ENCODE measurements at regions not wholly inside any gene's neighbourhood (a gene's known extent, or its start where the extent isn't known, plus 50 kb on each side); places are given as distances from the start of the nearest gene placed in this dataset.

DNA sequence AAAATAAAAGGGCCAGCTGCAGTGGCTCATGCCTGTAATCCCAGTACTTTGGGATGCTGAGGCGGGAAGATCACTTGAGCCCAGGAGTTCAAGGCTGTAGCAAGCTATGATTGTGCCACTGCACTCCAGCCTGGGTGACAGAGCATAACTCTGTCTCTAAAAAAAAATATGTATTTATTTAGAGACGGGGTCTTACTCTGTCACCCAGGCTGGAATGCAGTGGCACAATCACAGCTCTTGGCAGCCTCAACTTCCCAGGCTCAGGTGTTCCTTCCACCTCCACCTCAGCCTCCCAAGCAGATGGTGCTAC lies 179.3 kb upstream of the ATF7IP start (continued):
- TF ChIP-seq, protein P1, sequence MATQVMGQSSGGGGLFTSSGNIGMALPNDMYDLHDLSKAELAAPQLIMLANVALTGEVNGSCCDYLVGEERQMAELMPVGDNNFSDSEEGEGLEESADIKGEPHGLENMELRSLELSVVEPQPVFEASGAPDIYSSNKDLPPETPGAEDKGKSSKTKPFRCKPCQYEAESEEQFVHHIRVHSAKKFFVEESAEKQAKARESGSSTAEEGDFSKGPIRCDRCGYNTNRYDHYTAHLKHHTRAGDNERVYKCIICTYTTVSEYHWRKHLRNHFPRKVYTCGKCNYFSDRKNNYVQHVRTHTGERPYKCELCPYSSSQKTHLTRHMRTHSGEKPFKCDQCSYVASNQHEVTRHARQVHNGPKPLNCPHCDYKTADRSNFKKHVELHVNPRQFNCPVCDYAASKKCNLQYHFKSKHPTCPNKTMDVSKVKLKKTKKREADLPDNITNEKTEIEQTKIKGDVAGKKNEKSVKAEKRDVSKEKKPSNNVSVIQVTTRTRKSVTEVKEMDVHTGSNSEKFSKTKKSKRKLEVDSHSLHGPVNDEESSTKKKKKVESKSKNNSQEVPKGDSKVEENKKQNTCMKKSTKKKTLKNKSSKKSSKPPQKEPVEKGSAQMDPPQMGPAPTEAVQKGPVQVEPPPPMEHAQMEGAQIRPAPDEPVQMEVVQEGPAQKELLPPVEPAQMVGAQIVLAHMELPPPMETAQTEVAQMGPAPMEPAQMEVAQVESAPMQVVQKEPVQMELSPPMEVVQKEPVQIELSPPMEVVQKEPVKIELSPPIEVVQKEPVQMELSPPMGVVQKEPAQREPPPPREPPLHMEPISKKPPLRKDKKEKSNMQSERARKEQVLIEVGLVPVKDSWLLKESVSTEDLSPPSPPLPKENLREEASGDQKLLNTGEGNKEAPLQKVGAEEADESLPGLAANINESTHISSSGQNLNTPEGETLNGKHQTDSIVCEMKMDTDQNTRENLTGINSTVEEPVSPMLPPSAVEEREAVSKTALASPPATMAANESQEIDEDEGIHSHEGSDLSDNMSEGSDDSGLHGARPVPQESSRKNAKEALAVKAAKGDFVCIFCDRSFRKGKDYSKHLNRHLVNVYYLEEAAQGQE (IDR thresholded peaks at IDR 0.05; ENCODE audit: unreplicated experiment): no peak
- no peak for TF ChIP-seq NANOG (IDR thresholded peaks at IDR 0.05; ENCODE audit: borderline replicate concordance)
- TF ChIP-seq, protein P2, sequence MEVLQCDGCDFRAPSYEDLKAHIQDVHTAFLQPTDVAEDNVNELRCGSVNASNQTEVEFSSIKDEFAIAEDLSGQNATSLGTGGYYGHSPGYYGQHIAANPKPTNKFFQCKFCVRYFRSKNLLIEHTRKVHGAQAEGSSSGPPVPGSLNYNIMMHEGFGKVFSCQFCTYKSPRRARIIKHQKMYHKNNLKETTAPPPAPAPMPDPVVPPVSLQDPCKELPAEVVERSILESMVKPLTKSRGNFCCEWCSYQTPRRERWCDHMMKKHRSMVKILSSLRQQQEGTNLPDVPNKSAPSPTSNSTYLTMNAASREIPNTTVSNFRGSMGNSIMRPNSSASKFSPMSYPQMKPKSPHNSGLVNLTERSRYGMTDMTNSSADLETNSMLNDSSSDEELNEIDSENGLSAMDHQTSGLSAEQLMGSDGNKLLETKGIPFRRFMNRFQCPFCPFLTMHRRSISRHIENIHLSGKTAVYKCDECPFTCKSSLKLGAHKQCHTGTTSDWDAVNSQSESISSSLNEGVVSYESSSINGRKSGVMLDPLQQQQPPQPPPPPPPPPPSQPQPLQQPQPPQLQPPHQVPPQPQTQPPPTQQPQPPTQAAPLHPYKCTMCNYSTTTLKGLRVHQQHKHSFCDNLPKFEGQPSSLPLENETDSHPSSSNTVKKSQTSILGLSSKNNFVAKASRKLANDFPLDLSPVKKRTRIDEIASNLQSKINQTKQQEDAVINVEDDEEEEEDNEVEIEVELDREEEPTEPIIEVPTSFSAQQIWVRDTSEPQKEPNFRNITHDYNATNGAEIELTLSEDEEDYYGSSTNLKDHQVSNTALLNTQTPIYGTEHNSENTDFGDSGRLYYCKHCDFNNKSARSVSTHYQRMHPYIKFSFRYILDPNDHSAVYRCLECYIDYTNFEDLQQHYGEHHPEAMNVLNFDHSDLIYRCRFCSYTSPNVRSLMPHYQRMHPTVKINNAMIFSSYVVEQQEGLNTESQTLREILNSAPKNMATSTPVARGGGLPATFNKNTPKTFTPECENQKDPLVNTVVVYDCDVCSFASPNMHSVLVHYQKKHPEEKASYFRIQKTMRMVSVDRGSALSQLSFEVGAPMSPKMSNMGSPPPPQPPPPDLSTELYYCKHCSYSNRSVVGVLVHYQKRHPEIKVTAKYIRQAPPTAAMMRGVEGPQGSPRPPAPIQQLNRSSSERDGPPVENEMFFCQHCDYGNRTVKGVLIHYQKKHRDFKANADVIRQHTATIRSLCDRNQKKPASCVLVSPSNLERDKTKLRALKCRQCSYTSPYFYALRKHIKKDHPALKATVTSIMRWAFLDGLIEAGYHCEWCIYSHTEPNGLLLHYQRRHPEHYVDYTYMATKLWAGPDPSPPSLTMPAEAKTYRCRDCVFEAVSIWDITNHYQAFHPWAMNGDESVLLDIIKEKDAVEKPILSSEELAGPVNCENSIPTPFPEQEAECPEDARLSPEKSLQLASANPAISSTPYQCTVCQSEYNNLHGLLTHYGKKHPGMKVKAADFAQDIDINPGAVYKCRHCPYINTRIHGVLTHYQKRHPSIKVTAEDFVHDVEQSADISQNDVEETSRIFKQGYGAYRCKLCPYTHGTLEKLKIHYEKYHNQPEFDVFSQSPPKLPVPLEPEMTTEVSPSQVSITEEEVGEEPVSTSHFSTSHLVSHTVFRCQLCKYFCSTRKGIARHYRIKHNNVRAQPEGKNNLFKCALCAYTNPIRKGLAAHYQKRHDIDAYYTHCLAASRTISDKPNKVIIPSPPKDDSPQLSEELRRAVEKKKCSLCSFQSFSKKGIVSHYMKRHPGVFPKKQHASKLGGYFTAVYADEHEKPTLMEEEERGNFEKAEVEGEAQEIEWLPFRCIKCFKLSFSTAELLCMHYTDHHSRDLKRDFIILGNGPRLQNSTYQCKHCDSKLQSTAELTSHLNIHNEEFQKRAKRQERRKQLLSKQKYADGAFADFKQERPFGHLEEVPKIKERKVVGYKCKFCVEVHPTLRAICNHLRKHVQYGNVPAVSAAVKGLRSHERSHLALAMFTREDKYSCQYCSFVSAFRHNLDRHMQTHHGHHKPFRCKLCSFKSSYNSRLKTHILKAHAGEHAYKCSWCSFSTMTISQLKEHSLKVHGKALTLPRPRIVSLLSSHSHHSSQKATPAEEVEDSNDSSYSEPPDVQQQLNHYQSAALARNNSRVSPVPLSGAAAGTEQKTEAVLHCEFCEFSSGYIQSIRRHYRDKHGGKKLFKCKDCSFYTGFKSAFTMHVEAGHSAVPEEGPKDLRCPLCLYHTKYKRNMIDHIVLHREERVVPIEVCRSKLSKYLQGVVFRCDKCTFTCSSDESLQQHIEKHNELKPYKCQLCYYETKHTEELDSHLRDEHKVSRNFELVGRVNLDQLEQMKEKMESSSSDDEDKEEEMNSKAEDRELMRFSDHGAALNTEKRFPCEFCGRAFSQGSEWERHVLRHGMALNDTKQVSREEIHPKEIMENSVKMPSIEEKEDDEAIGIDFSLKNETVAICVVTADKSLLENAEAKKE (CRISPR knock-in tag; IDR thresholded peaks at IDR 0.05): no peak
- no peak for TF ChIP-seq STAT1 (IDR thresholded peaks at IDR 0.05; ENCODE audit: unreplicated experiment)

DNA sequence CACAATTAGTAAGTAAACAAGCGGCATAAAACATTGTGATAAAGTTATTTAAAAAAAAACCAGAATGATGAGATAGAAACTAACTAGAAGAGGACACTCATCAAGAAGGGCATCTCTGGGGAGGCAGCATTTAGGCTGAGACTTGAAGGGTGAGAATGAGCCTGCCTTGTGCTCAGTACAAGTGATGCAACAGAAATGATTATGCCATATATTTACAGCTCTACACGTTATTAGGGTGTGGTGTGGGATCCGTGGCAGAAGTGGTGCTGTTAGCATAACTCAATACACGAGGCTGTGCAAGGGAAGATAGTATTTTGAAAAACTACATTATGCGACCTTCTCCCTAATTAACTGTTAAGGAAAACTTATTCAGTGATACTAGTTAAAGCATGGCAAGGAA lies 178.5 kb upstream of the ATF7IP start:
- Histone ChIP-seq H3K27me3 (ENCODE audit: insufficient read depth) (no peaks in the 10 kb centered on the region), H4K20me1 (replicated peaks; ENCODE audit: insufficient read depth) (no peaks in the 10 kb centered on the region), H3F3A (replicated peaks; ENCODE audit: low read depth) (no peaks in the 10 kb centered on the region), H3K9me2 (ENCODE audit: insufficient read depth) (no peaks in the 10 kb centered on the region), H3K79me2 (replicated peaks; ENCODE audit: insufficient read depth) (no peaks in the 10 kb centered on the region), H3K4me3 (no peak overlapping the region), H3K27ac (ENCODE audit: low read depth) (no peak overlapping the region), H2AFZ (no peak overlapping the region), H3K4me1 (ENCODE audit: insufficient read depth) (no peaks in the 10 kb centered on the region), H3K4me2 (no peak overlapping the region), H3K36me3 (ENCODE audit: insufficient read depth) (no peaks in the 10 kb centered on the region)
- no peak for ATAC-seq
- Mint-ChIP-seq H3K27ac (no peak overlapping the region), H3K4me3 (no peak overlapping the region), H3K36me3 (ENCODE audit: low read depth) (no peaks in the 10 kb centered on the region), H3K27me3 (ENCODE audit: insufficient read depth, low read depth, poor library complexity) (no peaks in the 10 kb centered on the region), H3K4me1 (peaks cover 7% of the 10 kb centered on the region), H3K9me3 (no peaks in the 10 kb centered on the region)
- DNase-seq (ENCODE audit: low spot score): no peak
- TF ChIP-seq ZNF331 (CRISPR knock-in tag; IDR thresholded peaks at IDR 0.05; ENCODE audit: low read depth) (no peak), EZH2 (IDR thresholded peaks at IDR 0.05; ENCODE audit: low read depth, unreplicated experiment) (no peak), CREB1 (CRISPR knock-in tag; IDR thresholded peaks at IDR 0.05; ENCODE audit: low read depth) (no peak), NANOG (IDR thresholded peaks at IDR 0.05; ENCODE audit: borderline replicate concordance) (no peak), POLR2AphosphoS5 (IDR thresholded peaks at IDR 0.05; ENCODE audit: low read depth) (no peak), JUNB (IDR thresholded peaks at IDR 0.05; ENCODE audit: unreplicated experiment) (no peak), EZH2phosphoT487 (IDR thresholded peaks at IDR 0.05; ENCODE audit: unreplicated experiment) (no peak)
- TF ChIP-seq, protein P3, sequence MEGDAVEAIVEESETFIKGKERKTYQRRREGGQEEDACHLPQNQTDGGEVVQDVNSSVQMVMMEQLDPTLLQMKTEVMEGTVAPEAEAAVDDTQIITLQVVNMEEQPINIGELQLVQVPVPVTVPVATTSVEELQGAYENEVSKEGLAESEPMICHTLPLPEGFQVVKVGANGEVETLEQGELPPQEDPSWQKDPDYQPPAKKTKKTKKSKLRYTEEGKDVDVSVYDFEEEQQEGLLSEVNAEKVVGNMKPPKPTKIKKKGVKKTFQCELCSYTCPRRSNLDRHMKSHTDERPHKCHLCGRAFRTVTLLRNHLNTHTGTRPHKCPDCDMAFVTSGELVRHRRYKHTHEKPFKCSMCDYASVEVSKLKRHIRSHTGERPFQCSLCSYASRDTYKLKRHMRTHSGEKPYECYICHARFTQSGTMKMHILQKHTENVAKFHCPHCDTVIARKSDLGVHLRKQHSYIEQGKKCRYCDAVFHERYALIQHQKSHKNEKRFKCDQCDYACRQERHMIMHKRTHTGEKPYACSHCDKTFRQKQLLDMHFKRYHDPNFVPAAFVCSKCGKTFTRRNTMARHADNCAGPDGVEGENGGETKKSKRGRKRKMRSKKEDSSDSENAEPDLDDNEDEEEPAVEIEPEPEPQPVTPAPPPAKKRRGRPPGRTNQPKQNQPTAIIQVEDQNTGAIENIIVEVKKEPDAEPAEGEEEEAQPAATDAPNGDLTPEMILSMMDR (conservative IDR thresholded peaks at IDR 0.05; ENCODE audit: low read depth in 2 of 2): no peak
- TF ChIP-seq, protein P4, sequence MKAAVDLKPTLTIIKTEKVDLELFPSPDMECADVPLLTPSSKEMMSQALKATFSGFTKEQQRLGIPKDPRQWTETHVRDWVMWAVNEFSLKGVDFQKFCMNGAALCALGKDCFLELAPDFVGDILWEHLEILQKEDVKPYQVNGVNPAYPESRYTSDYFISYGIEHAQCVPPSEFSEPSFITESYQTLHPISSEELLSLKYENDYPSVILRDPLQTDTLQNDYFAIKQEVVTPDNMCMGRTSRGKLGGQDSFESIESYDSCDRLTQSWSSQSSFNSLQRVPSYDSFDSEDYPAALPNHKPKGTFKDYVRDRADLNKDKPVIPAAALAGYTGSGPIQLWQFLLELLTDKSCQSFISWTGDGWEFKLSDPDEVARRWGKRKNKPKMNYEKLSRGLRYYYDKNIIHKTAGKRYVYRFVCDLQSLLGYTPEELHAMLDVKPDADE (IDR thresholded peaks at IDR 0.05): no peak

Data from GM23338 (cell line).